ENCODE measurements at regions not wholly inside any gene's neighbourhood (a gene's known extent, or its start where the extent isn't known, plus 50 kb on each side); places are given as distances from the start of the nearest gene placed in this dataset.

- H3K27ac ChIP-seq (ENCODE audit: low read depth, low read length) = no peak overlapping the region
- H4K8ac ChIP-seq (ENCODE audit: extremely low read depth, insufficient read depth, low read length) = no peak overlapping the region
- H3K27me3 ChIP-seq (replicated peaks in 1 of 4; ENCODE audit: control insufficient read depth in 3 of 4, extremely low read depth in 1 of 4, insufficient read depth in 3 of 4, low read length in 3 of 4) = peaks cover 0 to 3% (median 0%) of the 10 kb centered on the region in 4 experiments; a peak in 1 of 7 replicates
- no peak overlapping the region for H2BK12ac ChIP-seq (ENCODE audit: low read depth, low read length)
- ChIA-PET POLR2A (ENCODE audit: partially characterized antibody) (no interaction called here), CTCF (ENCODE audit: partially characterized antibody) (no interaction called here)
- H3K79me2 ChIP-seq (ENCODE audit: control insufficient read depth in 1 of 2, insufficient read depth in 2 of 2, low read length in 2 of 2) = no peaks in the 10 kb centered on the region
- no peak overlapping the region for H3K23ac ChIP-seq (ENCODE audit: insufficient read length)
- H3K14ac ChIP-seq (ENCODE audit: insufficient read length) = no peak overlapping the region
- no peak overlapping the region for H3K9ac ChIP-seq (replicated peaks in 1 of 4; ENCODE audit: extremely low read depth in 1 of 4, low read depth in 3 of 4, low read length in 3 of 4)
- H2BK15ac ChIP-seq (ENCODE audit: low read length) = no peak overlapping the region
- DNase-seq (ENCODE audit: low read depth in 1 of 2, low spot score in 2 of 2) (no peak), FAIRE-seq (no peak)
- no peaks in the 10 kb centered on the region for H3K23me2 ChIP-seq (ENCODE audit: low read depth, low read length)
- no peak overlapping the region for H2BK20ac ChIP-seq (ENCODE audit: low read length)
- no peaks in the 10 kb centered on the region for H3K79me1 ChIP-seq (ENCODE audit: low read depth, low read length)
- no peak overlapping the region for H2AFZ ChIP-seq (ENCODE audit: low read length)
- no peak overlapping the region for H3K56ac ChIP-seq (replicated peaks; ENCODE audit: insufficient read length, low read depth, low read length)
- no peak overlapping the region for H4K5ac ChIP-seq (ENCODE audit: insufficient read length, low read depth, low read length)
- no peak overlapping the region for H3K4me3 ChIP-seq (ENCODE audit: extremely low read depth in 1 of 4, insufficient read depth in 2 of 4, low read depth in 3 of 4, low read length in 4 of 4)
- no peak overlapping the region for H2BK5ac ChIP-seq (ENCODE audit: low read depth, low read length)
- H3K36me3 ChIP-seq (ENCODE audit: control insufficient read depth in 2 of 4, insufficient read depth in 4 of 4, low read length in 3 of 4) = no peaks in the 10 kb centered on the region
- H3K18ac ChIP-seq (ENCODE audit: extremely low read depth, low read length) = no peak overlapping the region
- peaks cover 0 to 6% (median 2%) of the 10 kb centered on the region in 4 experiments; a peak in 3 of 7 replicates for H3K4me1 ChIP-seq (replicated peaks in 1 of 4; ENCODE audit: control insufficient read depth in 3 of 4, insufficient read depth in 4 of 4, low read length in 3 of 4)
- no peaks in the 10 kb centered on the region for H4K20me1 ChIP-seq (replicated peaks in 1 of 2; ENCODE audit: control insufficient read depth in 1 of 2, insufficient read depth in 2 of 2, low read length in 2 of 2)
- no peak overlapping the region for H3K4ac ChIP-seq (replicated peaks; ENCODE audit: insufficient read length, low read depth, low read length)
- no peak overlapping the region for H4K91ac ChIP-seq (replicated peaks; ENCODE audit: insufficient read length, low read length)
- H2BK120ac ChIP-seq (replicated peaks; ENCODE audit: low read depth, low read length) = no peak overlapping the region
- no peaks in the 10 kb centered on the region for H3K9me3 ChIP-seq (ENCODE audit: insufficient read depth in 2 of 2, low read depth in 1 of 2, low read length in 1 of 2)
- H3K4me2 ChIP-seq (ENCODE audit: insufficient read depth in 1 of 2, low read depth in 2 of 2, low read length in 2 of 2) = no peak overlapping the region
- WGBS, 2 experiments (ENCODE audit: extremely low coverage in 1 of 2, insufficient coverage in 1 of 2, insufficient read length in 1 of 2, insufficient replicate concordance in 2 of 2, low coverage in 1 of 2, low lambda C conversion rate in 2 of 2, missing lambda C conversion rate in 1 of 2) = 91% methylated on average over 3 of the region's 3 CpGs; no CpG with 5 or more reads in 1 of the 2 experiments
- H2AK5ac ChIP-seq (ENCODE audit: low read depth, low read length) = no peak overlapping the region
- TF ChIP-seq POU5F1 (IDR thresholded peaks at IDR 0.05; ENCODE audit: low read depth, low read length) (no peak), POLR2A (IDR thresholded peaks at IDR 0.05; ENCODE audit: control extremely low read depth in 1 of 2, low read depth in 2 of 2, low read length in 2 of 2) (no peak), GABPA (IDR thresholded peaks at IDR 0.05; ENCODE audit: borderline replicate concordance, insufficient read depth, low read length) (no peak), SP4 (IDR thresholded peaks at IDR 0.05; ENCODE audit: low read length) (no peak), HDAC2 (IDR thresholded peaks at IDR 0.05; ENCODE audit: borderline replicate concordance in 1 of 2, low read depth in 2 of 2, low read length in 2 of 2) (no peak), E2F6 (IDR thresholded peaks at IDR 0.05) (no peak), KDM4A (IDR thresholded peaks at IDR 0.05; ENCODE audit: low read depth, low read length, severe bottlenecking) (no peak), RBBP5 (IDR thresholded peaks at IDR 0.05; ENCODE audit: borderline replicate concordance, low read depth, low read length) (no peak), BACH1 (IDR thresholded peaks at IDR 0.05; ENCODE audit: low read length) (no peak), USF2 (IDR thresholded peaks at IDR 0.05; ENCODE audit: low read length) (no peak), JUN (IDR thresholded peaks at IDR 0.05; ENCODE audit: low read depth, low read length) (no peak), SIX5 (IDR thresholded peaks at IDR 0.05; ENCODE audit: low read depth, low read length) (no peak), EGR1 (IDR thresholded peaks at IDR 0.05; ENCODE audit: borderline replicate concordance, low read depth, low read length) (no peak), MAFK (IDR thresholded peaks at IDR 0.05; ENCODE audit: low read depth, low read length) (no peak)
Observed at GRCh38 chr13:28566283-28566682, 71.4 kb upstream of the FLT1 start.
